ENCODE measurements at regions not wholly inside any gene's neighbourhood (a gene's known extent, or its start where the extent isn't known, plus 50 kb on each side); places are given as distances from the start of the nearest gene placed in this dataset.
"Not testable (repeated sequence)": the region's sequence is repeated elsewhere in the genome, so short reads cannot be mapped to it uniquely, and the experiment has no call there.

DNA sequence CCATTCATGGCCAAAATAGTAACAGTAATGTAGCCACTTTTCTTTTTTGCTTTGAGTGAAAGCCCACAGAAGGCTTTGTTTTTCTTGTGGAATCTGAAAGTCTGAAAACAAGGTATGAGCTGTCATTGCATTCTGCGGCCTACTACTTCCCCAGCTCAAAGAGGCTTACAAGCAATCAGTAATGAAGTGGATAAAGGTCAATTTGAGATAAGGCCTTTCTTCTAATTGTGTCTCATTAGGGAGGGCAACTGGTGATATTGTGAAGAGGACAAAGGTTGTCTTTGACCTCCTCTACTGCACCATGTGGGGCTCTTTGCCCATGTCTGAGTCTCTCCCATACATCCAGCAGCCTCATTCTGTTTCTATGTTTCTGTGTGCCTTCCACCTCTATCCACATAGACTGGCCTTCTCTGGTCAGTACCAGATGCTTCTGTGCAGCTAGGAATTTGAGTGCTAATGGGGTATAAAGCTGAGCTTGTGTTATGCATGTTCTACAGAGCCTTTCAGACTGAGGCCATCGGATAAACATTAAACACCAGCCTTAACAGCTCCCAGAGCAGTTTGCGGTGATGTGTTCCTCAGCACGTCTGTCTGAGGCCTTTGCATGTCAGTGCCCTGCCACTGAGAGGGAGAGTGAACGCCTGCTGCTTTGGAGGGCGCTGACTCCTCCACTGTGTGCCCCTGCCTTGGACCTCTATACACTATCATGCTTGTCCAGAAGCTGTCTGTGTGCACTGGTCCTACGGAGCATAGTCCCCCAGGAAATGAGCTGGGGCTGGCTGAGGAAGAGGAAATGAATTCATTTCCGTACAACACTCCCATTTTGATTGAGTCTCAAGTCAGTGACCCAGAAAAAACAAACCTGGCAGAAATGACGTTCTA is 80.2 kb downstream of the SH2D1A start:
- DNase-seq (ENCODE audit: low spot score) = peak; percentile 5

DNA sequence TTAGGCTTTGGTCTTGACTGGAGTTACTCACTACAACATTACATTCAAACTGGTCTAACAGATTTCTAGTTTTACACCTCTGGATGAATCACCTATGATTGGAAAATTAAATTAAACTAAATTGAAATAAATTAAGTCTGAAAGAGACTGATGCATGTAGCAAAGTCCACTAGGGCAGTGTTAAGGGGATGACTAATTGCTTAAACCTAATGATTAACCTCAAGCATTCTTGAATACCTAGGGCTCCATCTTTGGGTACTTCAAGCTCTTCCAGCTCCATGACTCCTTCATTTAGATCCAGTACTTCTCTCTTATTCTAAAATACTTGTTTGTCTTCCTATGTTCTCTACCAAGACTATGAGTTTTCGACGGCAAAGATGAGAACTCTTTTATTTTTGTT is 86.8 kb downstream of the SH2D1A start:
- no peak for DNase-seq (ENCODE audit: low spot score)

DNA sequence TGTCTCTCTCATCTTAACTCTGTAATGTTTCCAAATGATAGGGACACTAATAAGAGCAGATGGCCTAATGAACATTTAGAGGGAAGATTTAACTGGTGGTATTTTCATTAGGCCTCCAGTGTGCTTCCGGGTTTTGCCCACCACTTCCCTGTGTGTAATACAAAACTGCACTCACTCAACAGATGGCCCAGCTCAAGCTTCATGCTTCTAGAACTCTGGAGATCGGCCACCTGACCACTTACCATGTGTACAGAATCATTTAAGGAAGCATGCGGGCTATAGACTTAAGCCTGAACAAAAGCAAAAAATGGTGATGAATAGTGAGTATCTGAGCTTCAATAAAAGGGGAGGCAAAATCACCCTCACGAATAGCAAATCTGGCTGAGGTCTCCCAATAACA is 89.3 kb downstream of the SH2D1A start:
- no peak for DNase-seq (ENCODE audit: low spot score)

DNA sequence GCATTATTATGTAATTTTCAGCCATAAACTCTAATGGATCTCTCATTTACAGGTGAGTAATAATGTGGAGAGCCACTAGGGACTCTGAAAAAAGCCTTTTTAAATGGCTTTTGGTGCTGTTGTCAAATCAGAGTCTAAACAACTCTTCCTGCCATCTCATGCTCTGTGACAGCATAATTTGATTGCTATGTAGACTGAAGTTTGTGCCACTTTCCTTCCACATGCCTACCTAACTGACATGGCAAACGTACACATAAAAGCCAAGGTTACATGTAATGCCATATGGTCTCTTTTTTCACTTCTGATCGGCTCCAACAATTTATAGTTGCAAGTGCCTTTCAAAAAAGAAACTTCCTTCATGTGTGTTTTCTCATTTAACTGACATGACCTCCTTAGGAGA is 94.3 kb downstream of the SH2D1A start:
- DNase-seq (ENCODE audit: low spot score) = no peak

DNA sequence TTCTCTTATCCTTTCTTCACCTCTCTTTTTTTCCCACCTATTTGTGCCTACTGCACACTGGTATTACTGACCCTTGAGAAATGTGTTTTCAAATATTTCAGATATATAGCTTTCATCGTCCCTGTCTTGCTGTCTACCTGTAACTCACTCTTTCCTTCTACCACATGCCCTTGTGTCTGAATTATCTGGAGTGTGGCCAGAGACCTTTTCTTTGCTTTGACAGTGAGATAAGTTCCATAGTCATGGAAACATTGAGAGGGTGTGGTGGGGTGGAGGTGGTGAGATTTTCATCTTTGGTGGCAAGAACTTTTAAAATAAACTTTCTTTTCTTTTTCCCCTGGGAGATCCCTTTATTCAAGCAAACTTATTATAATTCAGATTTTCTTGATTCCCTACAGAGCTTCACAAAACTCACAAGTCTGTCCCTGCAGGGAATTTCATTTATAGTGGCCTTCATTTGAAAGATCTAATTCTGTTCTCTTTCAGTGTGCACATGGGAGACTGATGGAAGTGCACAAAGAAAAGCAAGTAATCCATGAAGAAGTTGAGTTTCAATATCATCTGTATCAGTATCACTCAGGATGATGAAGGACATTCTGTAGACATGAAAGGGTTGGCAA is 95.7 kb downstream of the SH2D1A start:
- no peak for DNase-seq (ENCODE audit: low spot score)

- DNase-seq (ENCODE audit: low spot score) = no peak
Observed at GRCh38 chrX:124455966-124456365, 109.6 kb downstream of the SH2D1A start.

- not testable (repeated sequence) for DNase-seq (ENCODE audit: low spot score)
Observed at GRCh38 chrX:124459851-124460250, 113.5 kb downstream of the SH2D1A start.

- DNase-seq (ENCODE audit: low spot score) = no peak
Observed at GRCh38 chrX:124462931-124463330, 116.6 kb downstream of the SH2D1A start.

GRCh38 chrX:124467202-124467601 is 120.8 kb downstream of the SH2D1A start:
- DNase-seq (ENCODE audit: low spot score) = no peak

DNA sequence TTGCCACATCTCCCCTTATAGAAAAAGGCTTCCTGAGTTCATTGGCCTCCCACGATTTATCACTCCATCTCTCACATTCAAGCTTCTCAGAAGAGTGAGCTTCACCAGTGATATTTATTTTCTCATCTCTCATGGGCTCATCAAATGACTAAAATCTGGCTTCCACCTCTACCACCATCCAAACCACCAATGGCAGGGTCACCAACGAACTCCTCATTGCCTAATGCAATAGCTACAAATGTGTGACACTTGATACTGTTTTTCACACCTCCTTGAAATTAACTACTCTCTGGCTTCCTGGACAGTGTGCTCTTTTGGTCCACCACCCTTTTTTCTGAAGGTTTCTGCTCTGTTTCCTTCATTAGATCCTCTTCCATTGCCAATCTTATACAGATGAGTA is 129.0 kb downstream of the SH2D1A start:
- DNase-seq (ENCODE audit: low spot score) = no peak

DNA sequence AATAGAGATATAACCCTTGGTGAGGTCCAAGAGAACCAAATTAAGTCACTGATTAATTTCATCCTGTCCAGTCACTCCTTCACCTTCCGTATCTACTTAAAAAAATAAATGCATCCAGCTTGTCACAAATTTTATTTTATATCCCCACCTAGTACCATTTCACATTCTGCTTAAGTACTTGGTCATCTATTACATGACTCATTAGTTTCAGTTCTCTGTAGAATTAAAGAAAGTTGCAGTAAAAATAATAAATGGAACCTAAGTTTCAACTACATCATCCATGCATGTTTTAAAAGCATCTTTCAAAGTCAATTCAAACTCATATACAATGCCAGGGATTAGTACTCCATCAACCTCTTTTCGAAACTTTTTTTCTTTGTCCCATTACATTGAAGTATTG is 130.2 kb downstream of the SH2D1A start:
- DNase-seq (ENCODE audit: low spot score) = no peak

DNA sequence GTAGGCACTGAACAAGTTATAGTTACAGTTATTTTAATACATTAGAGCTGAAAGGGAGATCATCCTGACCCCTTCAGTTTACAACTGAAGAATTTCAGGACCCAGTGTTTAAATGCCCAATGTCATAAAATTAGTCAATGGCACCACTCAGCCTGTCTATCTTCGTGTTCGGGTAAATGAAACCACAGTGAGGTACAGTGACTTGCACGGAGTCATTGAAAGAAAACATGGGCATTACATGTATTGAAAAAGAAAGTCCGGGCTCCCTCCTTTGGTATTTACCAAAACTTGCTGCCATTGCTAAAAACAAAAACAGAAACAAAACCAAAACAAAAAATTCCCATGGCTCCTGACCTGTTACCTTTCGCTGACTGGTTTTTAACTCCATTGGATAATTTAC is 131.7 kb downstream of the SH2D1A start:
- DNase-seq (ENCODE audit: low spot score) = no peak

DNA sequence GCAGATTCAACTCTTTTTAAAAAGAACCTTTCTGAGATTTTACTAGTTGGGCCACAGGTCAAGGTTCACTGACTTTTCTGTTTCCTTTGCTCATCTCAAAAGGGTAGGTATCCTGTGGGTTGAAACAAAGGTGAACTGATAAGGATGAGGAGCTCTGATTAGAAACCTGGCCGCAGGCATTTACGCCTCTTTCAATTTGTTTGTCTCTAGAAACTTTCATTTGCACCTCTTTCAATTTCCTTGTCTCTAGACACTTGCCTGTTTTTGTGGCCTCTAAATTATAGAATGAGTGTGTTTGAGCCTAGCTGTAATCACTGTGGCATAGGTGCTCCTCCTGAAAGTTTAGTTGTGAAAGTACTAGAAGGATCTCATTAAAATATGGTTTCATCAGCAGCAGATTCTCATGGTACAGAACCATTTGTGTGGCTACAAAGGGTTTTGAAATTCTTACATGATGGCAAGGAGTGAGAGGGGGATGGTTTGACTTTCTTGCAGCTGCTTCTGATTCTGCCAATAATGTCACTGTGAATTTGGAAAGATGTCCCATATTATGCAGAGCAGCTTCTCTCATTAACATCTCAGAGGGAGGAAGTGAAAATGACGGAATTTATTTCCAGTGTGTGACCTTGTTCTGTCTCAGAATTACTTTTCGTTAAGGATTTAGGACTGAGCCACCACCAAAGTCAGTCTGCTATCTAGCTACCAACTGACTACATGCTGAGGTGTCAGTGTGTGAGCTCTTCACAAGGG is 142.2 kb downstream of the SH2D1A start:
- no peak for DNase-seq (ENCODE audit: low spot score)

DNA sequence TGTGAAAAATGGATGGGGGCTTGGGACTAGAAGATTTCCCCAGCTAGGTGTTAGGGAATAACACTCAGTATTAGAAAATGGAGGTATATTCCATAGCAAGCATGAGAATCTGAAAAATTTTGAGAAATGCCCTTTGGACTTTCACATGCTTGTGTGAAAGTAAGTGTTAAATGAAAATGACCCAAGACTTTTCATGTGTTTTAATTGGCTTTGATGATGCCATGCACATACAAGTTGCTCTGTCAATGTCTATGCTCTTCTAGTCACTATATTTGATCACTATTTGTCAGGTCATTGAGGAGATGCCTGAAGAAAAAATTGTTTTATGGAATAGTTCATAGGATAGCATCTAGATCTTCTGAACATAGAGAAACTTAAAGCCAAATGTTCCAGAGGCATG is 147.6 kb downstream of the SH2D1A start:
- DNase-seq (ENCODE audit: low spot score) = no peak

GRCh38 chrX:124497386-124497785 is 151.0 kb downstream of the SH2D1A start:
- DNase-seq (ENCODE audit: low spot score) = no peak

DNA sequence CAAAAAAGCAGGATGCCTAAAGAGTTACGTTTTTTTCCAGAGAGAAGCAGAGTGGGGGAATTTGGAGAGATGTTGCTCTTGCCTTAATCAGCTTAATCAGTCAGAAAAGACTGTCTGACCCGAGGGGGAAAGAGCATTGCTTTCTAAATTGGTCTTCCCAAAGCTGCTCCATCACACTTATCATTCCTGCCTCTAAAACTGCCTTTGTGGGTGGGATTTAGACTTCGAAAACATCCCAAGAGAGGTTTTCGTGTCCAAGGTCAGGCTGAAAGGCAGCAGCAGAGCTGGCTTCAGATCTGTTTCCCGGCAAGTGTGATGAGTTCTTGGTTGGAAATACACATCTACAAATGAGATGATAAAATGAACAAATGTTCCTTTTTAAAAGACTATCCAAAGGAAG is 155.2 kb downstream of the SH2D1A start:
- no peak for DNase-seq (ENCODE audit: low spot score)

DNA sequence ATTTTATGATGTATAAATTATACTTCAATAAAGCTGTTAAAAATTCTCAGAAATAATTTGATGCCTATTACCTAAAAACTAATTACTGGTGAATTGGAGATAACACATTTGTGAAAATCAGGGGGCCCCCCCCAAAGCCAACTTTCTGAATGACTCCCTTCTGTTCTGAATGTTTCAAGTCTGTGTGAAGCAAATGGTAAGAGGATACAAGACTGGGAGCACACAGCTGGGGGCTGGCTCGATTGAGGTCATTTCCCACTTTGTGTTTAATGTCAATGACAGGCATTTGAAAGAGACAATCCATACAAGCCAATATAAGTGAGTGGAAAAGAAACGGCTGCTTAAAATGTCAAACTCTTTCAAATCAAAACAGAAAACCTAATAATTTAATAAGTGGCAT is 155.8 kb downstream of the SH2D1A start:
- no peak for DNase-seq (ENCODE audit: low spot score)

DNA sequence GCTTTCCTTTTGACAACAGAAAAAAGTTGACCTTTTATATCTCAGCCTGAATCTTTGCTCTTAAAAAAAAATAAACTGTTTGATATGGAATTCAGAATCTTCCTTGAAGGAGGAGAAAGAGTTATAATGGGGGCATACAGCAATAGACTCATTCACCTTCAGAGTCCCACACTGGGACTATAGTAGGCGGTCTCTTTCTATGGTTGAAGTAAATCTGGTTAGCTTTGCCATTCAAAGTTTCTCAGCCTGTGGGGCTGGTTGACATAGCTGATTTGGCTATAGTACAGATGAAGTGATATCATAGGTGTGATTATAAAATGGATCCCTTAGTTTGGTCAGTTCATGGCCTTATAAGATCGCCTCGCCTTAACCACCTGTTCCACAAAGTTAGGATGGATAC is 156.2 kb downstream of the SH2D1A start:
- no peak for DNase-seq (ENCODE audit: low spot score)

- DNase-seq (ENCODE audit: low spot score) = no peak
Observed at GRCh38 chrX:124504111-124504983, 158.0 kb downstream of the SH2D1A start.

DNA sequence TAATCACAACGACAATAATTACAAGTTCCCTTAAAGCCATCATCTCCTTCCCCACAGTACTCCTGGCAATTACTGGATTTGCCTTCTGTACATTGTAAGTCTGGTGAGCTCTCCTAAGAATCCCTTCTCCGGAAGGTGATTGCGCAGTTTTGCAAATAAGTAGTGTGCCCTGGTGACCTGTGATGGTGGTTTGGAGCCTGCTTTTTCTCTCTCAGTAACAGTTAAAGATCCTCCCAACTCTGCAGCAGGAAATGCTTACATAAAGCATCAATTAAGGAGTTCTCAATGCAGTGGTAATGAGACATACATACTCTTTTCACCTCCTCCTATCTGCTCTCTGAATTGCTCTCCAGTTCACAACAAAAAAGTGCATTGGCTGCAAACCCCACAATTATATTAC is 159.7 kb downstream of the SH2D1A start:
- DNase-seq (ENCODE audit: low spot score) = no peak

GRCh38 chrX:124507246-124507645 is 160.9 kb downstream of the SH2D1A start:
- no peak for DNase-seq (ENCODE audit: low spot score)

GRCh38 chrX:124518885-124519284 is 172.5 kb downstream of the SH2D1A start:
- DNase-seq (ENCODE audit: low spot score) = no peak
